GM21825 (cell line): ENCODE measurements at regions not wholly inside any gene's neighbourhood (a gene's known extent, or its start where the extent isn't known, plus 50 kb on each side); places are given as distances from the start of the nearest gene placed in this dataset.

ENCODE experiments used
- ATAC-seq: cut with Tn5 transposase; IDR thresholded peaks from one replicate; pipeline ENCODE4 v1.9.1; 2021; ENCODE audit warnings: mild to moderate bottlenecking, moderate library complexity; ENCODE audit not compliant: unreplicated experiment

DNA sequence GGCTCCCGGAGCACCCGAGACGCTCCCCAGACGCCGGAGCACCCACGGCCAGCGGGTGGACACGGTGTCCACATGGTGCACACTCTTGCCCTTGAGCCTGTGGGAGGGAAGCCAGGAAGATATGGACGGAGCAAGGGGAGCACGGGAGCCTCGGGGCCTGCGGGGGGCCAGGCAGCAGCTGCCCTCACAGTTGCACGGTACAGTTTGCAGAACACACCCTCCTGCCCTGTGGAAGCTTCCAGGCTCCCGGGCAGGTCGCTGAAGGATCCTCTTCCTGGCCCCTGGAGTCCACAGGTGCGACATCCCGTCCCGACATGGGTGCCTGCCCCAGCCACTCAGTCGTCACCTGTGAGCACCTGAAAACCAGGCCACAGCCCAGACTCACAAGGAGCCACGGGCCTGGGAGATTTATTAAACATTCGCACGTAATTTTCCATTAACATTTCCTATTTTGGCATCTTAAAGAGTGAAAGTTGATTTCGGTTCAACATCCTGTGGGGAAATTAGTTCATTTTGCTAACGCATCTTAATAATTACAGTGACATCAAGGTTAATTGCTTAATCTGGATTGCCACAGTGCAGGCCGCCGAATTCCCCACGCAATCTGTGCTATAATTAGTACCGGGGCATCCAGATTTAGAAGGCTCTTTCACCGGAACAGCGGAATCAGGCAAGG lies 253.3 kb downstream of the BRD1 start:
- no peak for ATAC-seq

DNA sequence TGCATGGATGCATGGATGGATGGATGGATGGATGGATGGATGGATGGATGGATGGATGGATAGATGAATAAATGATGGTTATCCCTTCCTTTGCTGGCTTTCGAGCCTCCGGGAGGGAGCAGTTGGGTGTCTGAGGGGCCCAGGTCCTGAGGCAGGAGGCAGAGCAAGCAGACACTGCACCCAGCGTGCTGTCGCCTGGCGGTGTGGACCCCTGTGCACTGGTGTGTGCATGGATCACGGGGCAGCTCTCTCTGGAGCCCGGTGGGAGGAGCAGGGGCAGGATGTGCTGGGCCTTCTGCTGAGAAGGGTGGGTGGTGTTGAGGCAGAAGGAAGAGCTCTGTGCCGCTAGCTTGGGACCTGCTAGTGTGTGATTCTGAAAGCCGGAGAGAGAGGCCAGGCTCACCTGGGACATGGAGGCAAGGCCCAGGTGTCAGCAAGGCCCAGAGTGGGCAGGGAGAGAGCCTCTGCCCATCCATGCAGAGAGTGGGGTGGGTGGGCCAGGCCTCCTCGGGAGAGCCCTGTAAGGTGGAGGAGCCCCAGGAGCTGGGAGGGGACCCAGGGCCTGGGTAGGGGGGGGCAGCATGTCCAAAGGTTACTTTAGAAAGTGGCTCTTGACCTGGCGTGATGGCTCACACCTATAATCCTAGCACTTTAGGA lies 254.4 kb downstream of the BRD1 start:
- no peak for ATAC-seq

DNA sequence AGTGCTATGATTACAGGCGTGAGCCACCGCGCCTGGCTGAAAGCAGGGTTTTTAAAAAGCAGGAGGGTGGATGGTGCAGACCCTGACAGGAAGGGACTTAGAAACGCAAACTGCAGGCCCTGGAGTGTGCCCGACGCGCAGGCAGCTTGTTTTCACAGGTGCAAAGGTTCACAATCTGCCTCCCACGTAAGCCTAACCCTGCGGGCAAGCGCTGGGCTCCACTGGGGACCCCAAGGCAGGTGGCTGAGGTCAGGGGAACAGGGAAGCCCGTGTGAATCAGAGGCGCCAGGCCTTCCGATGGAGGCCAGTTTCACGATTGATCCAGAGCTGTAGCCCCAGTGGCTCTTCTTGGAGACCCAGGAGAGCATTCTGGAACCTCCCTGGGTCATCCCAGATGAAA lies 256.3 kb downstream of the BRD1 start:
- no peak for ATAC-seq

DNA sequence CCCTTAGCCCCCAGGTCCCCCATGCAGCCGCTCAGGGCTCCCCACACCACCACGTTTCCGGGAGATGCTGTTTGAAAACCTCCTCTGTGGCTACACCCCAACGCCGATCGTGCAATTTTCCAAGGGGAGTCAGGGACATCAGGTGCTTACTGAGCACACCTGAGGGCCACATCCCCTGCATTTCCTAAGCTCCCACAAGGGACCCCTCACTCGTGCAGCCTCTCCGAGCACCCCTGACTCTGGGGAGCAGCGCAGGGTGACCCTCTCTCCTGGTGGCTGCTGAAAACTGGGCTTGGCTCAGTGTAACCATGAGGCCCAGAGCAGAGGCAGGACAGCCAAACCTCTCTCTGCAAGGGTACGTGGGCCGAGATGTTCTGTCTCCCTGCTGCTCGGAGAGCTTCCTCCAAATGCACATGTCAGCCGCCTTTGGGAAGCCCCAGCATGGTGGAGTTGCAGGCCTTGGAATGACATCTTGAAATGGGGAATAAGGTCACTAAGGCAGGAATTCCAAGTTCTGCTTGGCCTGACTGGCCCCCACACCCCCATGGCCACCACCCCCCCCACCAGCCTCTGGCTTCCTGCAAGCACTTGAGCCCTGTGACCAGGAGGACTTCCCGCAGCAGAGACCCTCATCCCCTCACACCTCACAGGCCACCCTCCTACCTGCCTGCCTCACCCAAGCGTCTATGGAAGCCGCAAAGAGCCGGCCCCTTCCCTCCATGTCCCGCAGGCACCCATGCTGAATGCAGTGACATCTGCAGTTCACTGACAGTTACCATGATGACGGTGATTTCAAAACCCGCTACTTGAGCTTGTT lies 257.4 kb downstream of the BRD1 start:
- no peak for ATAC-seq

DNA sequence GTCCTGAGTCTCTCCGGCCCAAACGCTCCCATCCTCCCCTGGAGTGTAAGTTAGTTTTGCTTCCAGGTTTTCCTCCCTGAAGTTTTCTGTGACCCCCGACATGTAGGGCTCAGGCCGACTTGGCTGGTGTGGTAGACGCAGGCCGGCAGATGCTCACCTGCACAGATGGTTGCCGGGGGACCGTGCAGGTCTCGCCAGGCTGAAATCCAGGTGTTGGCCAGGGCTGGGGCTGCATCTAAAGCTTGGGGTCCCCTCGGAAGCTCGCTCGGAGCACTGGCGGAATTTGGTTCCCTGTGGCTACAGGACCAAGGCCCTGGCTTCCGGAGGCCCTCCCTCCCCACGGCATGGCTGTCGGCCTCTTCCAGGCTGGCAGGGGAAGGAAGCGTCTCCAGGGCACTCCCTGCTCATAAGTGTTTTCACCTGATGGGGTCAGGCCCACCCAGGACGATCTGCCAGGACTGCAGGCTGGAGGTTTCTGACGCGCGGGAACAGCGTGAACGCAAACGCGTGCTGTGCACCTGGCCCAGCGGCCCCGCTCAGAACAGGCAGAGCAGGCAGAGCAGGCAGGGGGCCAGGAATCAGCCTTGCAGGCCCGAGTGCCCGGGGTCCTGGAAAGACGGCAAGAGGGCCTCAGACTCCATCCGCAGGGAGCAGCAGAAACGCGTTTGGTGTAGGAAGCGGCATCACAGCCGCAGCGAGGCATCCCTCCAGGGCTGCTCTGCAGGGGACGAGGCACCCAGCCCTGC lies 258.2 kb downstream of the BRD1 start:
- no peak for ATAC-seq

DNA sequence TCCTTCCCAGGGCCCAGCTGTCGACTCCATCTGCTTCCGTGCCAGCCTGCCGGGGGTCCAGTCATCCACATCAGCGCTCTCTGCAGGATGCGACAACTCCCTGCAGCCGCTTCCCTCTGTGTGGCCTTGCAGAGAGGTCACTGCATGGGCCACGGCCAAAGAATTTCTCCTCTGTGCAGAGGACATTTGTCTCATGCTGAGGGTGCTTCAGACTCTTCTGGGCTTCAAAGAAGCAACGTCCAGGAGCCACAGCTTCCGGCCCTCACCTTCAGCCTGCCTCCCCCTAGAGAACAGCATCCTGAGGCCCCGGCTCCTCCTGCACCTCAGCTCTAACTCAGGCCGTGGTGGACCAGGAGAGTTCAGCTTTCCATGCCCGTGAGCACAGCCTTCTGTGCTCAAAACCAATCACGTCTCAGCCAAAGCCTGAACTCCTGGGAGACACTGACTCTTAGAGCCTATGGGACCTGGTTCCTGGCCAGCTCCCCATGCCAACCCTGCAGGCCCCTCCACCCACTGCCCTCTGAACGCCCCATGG lies 258.9 kb downstream of the BRD1 start:
- no peak for ATAC-seq

DNA sequence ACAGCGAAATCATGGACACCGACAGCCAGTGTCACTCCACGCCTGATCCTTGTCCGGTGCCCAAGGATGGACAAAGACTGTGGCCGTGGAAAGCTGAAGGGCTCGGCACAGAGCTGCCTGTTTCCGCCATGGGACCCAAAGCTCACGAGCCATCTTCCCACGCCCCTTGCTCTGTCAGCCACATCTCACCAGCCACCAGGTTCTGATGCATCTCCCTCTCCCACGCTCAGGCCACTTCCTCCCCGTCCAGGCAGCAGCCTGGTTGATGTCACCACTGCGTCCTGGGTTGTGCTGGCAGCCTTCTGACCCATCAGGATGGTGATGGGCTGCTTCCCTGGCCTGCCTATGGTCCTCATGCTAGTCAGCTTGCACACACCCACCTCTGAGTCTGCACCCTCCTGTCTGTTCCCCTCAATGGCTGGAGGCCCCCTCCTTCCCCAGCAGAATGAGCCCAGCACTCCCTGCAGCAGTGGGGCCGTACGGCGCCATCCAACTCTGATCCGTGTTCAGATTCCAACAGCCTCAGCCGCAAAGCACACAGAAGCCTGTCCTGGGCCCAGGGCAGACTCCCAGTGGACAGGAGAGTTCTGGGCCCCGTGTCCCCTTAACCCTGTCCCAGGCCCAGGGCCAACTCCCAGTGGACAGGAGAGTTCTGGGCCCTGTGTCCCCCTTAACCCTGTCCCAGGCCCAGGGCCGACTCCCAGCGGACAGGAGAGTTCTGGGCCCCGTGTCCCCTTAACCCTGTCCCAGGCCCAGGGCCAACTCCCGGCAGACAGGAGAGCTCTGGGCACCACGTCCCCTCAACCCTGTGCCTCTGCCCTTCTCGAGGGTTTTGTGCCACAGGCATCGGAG lies 259.5 kb downstream of the BRD1 start:
- no peak for ATAC-seq

DNA sequence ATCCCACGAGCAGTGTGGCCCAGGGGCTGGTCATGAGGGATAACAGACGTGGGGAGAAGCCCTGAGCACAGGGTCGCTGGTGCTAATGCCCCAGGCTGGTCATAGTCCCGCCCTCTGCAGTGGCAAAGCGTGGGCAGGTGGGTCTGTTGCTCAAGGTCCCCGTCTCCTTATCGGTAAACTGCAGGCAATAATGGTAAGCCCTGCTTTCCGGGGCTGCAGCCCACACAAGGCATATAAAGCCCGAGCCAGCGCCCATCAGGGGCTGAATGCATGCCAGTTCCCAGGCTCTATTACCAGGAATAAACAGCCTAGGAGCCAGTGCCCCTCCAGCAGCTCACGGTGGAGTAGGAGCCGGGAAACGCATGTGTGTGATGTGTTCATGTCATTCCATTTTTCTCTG lies 261.0 kb downstream of the BRD1 start:
- no peak for ATAC-seq

DNA sequence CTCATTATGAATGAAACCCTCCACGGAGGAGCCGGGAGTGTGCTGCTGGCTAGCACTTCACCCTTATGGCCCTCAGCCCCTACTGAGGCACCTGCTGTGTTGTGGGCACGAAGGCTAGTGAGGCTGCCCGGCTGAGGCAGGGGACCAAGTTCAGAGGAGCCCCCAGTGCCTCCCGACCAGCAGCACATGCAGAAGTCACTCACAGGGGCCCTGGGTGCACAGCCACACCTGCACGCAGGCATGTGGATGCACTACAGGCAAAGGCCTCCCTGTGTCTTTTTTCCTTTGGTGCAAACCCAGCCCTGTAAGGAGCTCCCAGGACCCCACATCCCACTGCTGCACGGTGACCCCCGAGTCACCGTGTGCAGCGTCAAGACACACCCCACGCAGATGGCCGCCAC lies 261.5 kb downstream of the BRD1 start:
- ATAC-seq, result no peak

DNA sequence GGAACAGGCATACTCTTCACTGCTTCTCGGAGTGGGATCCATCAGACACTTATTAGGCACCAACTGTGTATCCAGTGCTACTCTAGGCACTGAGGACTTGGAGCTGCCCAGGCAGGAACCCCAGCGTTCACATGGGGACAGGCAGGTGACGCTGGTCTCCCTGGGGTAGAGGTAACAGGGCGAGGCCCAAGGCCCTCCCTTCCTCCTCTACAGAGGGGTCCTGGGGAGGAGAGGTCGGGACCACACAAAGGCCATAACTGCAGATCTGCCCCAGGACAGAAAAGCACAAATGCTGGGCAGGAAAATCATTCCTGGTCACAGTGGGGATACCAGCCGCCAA lies 262.2 kb downstream of the BRD1 start:
- no peak for ATAC-seq

DNA sequence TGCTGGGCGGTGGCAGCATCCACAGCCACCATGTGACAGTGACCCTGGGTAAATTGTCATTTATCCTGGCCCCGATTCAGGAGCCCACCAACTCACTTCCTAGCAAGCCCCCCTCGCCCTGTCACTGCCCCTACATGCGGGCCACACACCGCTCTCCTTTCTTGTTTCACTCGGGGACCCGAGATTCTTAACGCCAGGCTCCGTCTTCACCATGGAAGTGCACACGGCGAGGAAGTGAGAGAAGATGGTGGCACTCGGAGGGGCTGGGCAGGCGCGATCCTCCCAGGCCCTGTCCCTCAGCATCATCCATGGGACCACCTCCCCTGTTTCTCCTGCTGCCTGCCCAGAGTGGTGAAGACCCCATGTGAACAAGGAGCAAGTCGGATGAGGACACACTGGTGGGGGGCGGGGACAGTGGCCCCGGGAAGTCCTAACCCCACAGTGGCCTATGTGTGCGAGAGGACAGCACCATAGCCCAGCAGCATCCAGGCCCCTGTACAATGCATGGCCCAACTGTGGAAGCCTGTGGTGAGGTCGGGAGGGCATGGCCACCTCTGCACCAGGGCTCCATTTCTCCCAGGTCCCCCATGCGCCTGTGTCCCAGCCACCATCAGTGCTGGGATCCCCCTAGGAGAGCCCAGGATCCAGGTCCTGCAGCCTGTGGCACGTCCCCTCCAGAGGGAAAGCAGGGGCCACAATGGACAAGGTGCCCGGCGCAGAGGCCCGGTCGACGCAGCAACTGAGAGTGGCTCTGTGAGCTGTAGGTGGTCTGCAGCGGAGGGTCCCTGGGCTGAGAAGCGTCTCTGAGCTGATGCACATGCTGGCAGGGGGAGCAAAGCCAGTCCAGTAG lies 262.8 kb downstream of the BRD1 start:
- no peak for ATAC-seq

DNA sequence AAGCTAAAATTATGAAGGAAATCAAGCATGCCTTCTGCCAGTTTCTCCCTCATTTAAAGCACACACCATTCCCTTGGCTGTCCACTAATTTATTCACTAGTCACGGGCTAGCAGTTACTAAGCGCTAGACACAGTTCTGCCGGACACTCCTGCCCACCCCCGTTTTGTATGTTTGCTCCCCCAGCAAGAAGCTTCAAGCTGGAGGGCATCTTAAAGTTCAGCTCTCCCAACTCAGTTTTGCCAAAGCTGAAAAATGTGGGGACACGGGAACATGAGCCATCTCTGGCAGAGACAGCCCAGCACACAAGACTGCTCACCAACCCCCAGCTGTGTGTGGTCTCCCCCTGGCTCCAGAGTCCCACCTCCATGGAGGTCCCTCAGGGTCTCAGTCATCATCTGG lies 263.6 kb downstream of the BRD1 start:
- no peak for ATAC-seq

DNA sequence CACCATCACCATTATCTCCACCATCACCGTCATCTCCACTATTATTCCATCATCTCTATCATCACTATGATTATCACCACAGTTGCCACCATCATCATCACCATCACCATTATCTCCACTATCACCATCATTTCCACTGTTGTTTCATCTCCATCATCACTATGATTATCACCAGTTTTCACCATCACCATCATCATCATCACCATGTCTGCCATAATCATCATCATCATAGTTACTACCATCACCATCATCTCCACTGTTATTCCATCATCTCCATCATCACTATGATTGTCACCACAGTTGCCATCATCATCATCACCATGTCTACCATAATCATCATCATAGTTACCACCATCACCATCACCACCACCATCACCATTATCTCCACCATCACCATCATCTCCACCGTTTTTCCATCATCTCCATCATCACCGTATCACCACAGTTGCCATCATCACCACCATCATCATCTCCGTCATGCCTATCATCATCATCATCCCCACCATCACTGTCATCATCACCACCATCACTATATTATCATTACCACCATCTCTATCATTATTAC lies 264.9 kb downstream of the BRD1 start:
- ATAC-seq, result no peak

DNA sequence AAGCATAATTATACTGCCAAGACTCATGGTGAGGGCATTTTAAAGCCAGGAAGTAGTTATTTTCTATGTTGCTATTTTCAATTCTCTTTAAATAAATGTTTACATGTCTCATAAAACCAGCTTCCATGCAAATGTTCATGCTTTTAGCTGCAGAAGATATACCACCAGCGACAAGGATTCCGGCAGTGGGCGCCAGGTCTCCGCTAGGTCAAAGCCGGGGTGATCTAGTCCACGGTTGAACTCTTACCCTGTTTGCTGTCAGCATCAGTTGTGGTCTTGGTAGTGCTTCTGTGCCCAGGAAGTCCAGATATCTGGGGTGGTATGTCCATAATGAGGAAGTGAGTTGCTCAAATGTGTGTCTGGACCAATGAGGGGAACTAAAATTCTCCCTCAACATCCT lies 265.7 kb downstream of the BRD1 start:
- ATAC-seq, result no peak

DNA sequence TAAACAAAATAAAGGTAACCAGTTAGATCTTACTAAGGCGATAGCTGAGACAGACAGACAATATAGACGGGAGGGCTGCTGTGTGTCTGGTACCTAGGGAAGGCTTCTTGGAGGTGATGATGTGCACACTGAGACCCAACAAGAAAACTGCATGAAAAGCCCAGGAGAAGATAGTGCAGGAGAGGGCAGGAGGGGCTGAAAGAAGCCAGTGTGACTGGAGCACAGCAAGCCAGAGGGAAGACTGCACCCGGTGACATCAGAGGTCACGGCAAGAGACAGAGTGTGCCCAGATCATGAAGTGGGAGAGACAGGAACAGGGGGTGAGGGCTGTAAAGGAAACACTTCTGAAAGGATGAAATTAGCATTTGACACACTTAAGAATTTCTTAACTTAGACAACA lies 266.3 kb downstream of the BRD1 start:
- no peak for ATAC-seq

DNA sequence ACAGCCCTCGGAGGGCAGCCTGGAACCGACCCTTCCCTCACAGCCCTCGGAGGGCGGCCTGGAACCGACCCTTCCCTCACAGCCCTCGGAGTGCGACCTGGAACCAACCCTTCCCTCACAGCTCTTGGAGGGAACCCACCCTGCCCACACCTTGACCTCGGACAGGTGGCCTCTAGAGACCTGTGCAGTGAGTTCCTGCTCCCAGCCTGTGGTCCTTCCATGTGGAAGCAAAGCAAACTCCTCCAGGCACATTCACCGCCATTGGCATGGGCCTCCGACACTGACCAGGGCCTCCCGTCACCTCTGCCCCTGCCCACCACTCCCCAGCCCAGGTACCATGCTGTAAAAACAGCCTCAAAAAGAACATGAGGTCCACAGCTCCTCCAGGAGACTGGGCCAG lies 272.1 kb downstream of the BRD1 start:
- ATAC-seq, result no peak

DNA sequence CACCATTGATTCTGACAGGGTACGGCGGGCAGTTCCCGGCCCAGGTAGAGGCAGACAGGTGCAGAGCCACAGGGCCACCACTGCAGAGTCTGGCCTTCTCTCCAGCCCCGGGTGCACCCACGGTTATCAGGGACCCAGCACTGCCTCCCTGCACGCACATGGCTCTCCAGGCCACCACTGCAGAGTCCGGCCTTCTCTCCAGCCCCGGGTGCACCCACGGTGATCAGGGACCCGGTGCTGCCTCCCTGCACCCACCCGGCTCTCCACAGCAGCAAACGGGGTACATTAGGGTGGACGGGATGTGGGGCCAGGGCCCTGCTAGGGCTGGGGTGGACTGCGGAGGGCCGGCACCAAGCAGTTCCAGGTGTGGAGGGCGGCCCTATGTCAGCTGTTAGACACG lies 272.9 kb downstream of the BRD1 start:
- ATAC-seq, result no peak

DNA sequence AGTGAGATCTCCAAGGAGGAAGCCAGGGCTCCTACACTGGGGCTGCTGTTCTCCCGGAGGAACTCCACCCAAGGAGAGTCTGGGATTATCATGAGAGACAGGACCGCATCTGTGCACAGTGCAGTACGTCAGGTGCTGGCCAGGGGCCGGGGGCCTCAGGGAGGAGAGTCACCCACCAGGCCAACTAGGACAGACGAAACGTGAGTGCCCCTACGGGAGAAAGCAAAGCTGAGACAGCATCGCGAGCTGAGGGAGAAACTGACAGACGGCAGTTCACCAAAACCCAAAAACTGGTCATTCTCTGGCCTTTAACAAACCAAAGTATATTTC lies 273.4 kb downstream of the BRD1 start:
- ATAC-seq, result no peak
